GM12878 (cell line): ENCODE measurements at regions not wholly inside any gene's neighbourhood (a gene's known extent, or its start where the extent isn't known, plus 50 kb on each side); places are given as distances from the start of the nearest gene placed in this dataset.

Experiments
- CBFB ChIP-seq: IDR thresholded peaks from 2 replicates; pipeline ENCODE4 v1.6.1; 2016; ENCODE audit warnings: antibody characterized with exemption, low read depth
- CTCF ChIP-seq, 3 experiments: IDR thresholded peaks in 2 of 3; conservative IDR thresholded peaks in 1 of 3; 2 replicates each; pipeline ENCODE4 v1.5.1; 2011; ENCODE audit warnings: low read depth in 3 of 3, low read length in 3 of 3, mild to moderate bottlenecking in 3 of 3, control low read depth in 2 of 3, moderate library complexity in 2 of 3, inconsistent platforms in 1 of 3, mixed read lengths in 1 of 3; ENCODE audit not compliant: control insufficient read depth in 2 of 3, insufficient read depth in 1 of 3; ENCODE audit errors: extremely low read depth in 1 of 3
- EZH2 ChIP-seq: IDR thresholded peaks from 2 replicates; pipeline ENCODE4 v1.6.1; 2012; ENCODE audit warnings: low read depth, mild to moderate bottlenecking, control low read depth, inconsistent platforms, low read length, borderline replicate concordance; ENCODE audit not compliant: control insufficient read depth
- FOXM1 ChIP-seq: IDR thresholded peaks from 2 replicates; pipeline ENCODE4 v1.6.1; 2012; ENCODE audit warnings: low read depth, mild to moderate bottlenecking, inconsistent platforms, low read length, moderate library complexity
- GATAD2B ChIP-seq: fragments of 450-650 bp; conservative IDR thresholded peaks from 2 replicates; pipeline ENCODE4 v1.6.1; 2017; ENCODE audit warnings: low read depth, mild to moderate bottlenecking, moderate library complexity
- IRF3 ChIP-seq: fragments of 450-650 bp; IDR thresholded peaks from 2 replicates; pipeline ENCODE4 v1.6.1; 2014; ENCODE audit warnings: mild to moderate bottlenecking
- NFIC ChIP-seq: IDR thresholded peaks from 2 replicates; pipeline ENCODE4 v1.6.1; 2012; ENCODE audit warnings: low read depth, mild to moderate bottlenecking, inconsistent platforms, low read length, moderate library complexity
- NFXL1 ChIP-seq: fragments of 450-650 bp; IDR thresholded peaks from 2 replicates; pipeline ENCODE4 v1.6.1; 2017; ENCODE audit warnings: antibody characterized with exemption, mild to moderate bottlenecking, borderline replicate concordance
- RAD21 ChIP-seq: IDR thresholded peaks from 2 replicates; pipeline ENCODE4 v1.6.1; 2011; ENCODE audit warnings: mild to moderate bottlenecking, low read depth, low read length, moderate library complexity; ENCODE audit not compliant: insufficient read depth
- STAT3 ChIP-seq: IDR thresholded peaks from 2 replicates; pipeline ENCODE4 v1.6.1; 2011; ENCODE audit warnings: low read depth, low read length, improper control_type of control experiment
- TAF1 ChIP-seq: IDR thresholded peaks from 2 replicates; pipeline ENCODE4 v1.6.1; 2011; ENCODE audit warnings: mild to moderate bottlenecking, low read depth, low read length, borderline replicate concordance
- ZBTB11 ChIP-seq: fragments of 450-650 bp; formaldehyde crosslinking; IDR thresholded peaks from 2 replicates; pipeline ENCODE4 v1.5.0; 2022; ENCODE audit warnings: mild to moderate bottlenecking, missing genetic modification characterization
- ZZZ3 ChIP-seq: IDR thresholded peaks from 2 replicates; pipeline ENCODE4 v1.6.1; 2011; ENCODE audit warnings: low read depth; ENCODE audit not compliant: control insufficient read depth, insufficient read length

GRCh38 chr11:134510233-134511040 is 98.4 kb upstream of the B3GAT1 start:
- TF ChIP-seq NFXL1 (no peak), EZH2 (no peak), TAF1 (no peak), CTCF (IDR thresholded peaks at IDR 0.05 in 2 of 3, conservative IDR thresholded peaks at IDR 0.05 in 1 of 3; ENCODE audit: control insufficient read depth in 2 of 3, extremely low read depth in 1 of 3, insufficient read depth in 1 of 3, low read depth in 3 of 3, low read length in 3 of 3) (no peak), NFIC (no peak), FOXM1 (no peak), IRF3 (no peak), RAD21 (no peak), ZZZ3 (no peak), GATAD2B (no peak), CBFB (no peak), STAT3 (no peak), ZBTB11 (CRISPR knock-in tag) (no peak)
